ENCODE measurements at regions not wholly inside any gene's neighbourhood (a gene's known extent, or its start where the extent isn't known, plus 50 kb on each side); places are given as distances from the start of the nearest gene placed in this dataset.
"Not testable (repeated sequence)": the region's sequence is repeated elsewhere in the genome, so short reads cannot be mapped to it uniquely, and the experiment has no call there.

DNA sequence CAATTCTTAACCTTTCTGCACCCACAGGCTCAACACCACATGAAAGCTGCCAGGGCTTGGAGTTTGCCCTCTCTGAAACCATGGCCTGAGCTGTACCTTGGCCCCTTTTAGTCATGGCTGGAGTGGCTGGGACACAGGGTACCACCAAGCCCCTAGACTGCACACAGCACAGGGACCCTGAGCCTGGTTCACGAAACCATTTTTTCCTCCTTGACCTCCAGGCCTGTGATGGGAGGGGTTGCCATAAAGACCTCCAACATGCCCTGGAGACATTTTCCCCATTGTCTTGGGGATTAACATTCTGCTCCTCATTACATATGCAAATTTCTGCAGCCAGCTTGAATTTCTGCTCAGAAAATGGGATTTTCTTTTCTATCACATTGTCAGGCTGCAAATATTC is 113.4 kb downstream of the XPNPEP1 start:
- FAIRE-seq = not testable (repeated sequence)

DNA sequence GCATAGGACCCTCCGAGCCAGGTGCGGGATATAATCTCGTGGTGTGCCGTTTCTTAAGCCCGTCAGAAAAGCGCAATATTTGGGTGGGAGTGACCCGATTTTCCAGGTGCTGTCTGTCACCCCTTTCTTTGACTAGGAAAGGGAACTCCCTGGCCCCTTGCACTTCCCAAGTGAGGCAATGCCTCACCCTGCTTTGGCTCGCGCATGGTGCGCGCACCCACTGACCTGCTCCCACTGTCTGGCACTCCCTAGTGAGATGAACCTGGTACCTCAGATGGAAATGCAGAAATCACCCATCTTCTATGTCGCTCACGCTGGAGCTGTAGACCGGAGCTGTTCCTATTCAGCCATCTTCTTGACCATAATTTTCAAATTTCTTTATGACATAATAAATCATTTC is 122.1 kb downstream of the XPNPEP1 start:
- not testable (repeated sequence) for FAIRE-seq

DNA sequence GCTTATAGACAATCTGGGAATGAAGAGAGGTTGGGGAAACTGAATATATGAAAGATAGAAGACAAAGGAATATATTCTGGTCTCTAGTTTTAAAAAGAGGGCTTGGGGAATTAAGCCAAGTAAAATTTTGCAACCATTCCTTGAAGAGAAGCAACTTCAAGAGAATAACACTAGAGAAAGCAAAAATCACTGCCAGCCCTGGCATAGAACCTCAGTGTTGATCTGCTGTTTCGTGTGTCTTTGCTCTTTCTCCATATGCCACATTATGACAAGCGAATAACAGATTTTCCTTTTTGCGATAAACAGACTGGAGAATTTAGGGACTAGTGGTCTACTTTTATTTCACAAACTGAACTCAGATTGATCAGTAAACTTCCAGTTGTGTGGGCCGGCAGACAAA is 132.7 kb downstream of the XPNPEP1 start:
- FAIRE-seq = no peak

DNA sequence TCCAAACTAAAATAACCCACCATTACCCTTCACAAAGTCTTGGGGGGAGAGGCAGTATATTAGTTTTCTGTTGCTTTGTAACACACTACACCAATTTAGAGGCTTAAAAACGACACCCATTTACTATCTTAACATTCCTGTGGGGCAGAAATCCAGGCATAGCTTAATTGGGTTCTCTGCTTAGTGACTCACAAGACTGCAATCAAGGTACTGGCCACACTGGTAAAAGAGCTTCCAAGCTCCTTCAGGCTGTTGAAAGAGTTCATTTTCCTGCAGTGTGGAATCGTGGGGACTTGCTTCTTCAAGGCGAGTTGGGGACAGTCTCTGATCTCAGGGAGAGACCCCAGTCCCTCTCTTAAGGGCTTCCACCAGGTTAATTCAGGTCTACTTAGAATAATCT is 139.1 kb downstream of the XPNPEP1 start:
- no peak for FAIRE-seq

DNA sequence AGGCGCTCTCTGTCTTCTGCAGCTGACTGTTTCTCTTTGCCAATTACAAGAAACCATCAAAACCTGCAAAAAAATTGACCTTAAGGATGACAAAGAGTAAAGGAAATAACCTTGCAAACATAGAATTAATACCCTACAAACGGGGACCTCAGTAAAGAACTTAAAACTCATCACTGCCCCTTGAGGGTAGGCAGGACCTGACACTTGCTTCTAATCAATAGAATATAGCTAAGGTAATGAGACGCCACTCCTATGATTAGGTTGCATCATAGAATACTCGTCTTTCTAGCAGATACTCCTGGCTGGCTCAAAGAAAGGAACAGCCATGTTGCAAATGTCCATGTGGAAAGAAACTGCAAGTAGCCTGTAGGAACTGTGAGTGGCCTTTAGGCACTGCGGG is 140.0 kb downstream of the XPNPEP1 start:
- FAIRE-seq = no peak

DNA sequence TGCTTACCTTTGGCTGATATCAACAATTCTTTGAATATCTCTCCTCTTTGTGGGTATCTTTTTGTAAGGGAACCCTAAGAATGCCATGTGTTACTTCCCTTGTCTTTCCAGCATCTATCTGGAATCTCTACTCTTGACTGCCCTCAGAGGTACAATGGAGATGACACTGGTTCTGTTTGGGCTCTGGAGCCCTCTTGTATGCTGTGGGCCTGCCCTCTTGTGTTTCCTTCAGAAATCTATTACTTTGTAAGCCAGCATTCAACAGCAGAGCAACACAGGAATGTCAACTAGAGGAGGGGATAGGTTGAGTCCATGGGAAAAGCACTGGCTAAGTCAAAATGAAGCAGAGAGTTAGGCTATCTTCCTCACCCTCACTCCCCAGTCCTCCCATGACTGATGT is 142.3 kb downstream of the XPNPEP1 start:
- FAIRE-seq = no peak

DNA sequence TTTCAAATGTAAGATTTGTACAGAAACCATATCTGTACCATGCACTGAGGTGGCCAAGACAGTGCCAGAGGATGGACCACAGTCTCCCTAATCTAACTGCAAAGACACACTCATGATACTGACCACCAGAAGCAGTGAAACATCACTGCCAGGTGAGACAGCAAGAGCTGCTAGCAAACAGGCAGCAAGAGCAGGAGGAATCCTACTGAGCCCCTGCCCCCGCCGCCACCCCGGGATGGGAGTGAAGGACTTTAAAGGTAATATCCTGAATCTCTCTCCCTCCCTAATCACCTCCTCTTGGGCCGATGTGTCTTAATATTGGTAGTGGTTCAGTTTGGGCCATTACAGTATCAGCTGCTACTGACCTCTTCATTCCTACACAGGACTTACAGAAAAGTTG is 144.3 kb downstream of the XPNPEP1 start:
- no peak for FAIRE-seq

DNA sequence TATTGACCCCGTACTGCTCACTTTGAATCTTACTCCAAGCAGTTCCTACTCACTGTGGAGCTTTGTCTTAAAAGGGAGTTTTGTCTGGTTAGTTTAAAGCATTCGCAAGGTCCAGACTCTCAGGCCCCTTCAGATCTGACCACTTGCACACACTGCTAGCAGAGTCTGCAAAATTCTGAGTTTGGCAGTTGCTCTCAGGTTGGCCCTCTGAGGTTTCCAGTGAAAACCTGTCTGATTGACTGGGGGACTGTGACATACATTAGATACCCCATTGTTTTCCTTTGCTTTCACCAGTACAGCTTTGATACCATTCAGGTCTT is 149.2 kb downstream of the XPNPEP1 start:
- no peak for FAIRE-seq

DNA sequence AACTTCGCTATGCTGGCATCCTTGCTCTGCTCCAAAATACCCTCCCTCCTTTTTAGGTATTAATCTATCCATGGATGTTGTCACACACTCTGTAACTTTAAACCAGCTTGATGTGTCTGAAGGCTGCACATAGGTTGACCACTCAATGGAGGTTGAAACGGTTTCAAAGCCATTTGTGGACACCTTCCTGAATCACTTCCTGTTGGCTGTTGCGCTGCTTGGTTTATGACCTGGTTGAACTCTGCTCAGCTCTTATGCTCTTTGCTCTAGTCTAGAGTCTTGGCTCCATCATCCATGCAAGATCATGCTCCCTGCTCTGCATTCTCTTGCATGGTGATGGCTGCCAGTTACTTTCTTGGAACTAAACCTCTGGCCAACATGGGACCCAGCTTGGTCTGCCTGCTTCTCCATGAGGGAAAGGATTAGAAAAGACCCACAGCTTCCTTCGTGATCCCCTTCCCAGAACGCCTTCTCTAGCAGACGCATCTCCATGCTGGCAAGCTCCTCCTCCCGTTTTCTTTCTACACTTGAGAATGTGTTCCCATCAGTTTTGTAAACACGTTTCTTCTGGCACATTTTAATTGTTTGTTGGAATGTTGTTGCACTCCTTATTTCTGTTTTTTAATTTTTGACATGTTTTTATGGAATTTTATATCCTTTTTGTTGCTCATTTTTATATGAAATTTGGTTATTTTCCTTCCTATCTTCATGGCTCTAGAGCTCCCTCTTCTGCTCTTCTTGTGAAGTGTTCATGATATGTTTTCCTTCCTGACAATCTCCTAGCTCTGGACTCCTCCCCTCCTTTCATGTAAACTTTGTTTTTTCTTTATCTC is 149.8 kb downstream of the XPNPEP1 start:
- peak; percentile 24 for FAIRE-seq

DNA sequence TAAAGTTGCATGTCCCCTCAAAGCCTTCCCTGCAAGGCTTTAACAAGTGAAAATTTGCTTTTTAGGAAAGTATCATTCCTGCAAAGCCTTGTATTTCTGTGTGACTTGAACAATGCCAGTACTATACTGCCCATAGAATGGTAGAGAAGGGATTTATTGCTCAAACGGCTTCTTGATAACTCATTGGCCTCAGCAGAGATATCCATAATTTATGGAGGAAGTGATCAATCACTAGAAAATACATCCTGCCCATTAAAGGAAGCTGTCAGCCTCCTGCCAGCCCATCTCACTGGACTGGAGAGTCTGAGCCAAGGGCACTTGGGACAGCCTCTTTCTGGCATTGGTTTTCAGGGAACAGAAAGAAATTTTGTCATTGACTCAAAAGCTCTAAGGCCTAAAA is 152.6 kb downstream of the XPNPEP1 start:
- no peak for FAIRE-seq

DNA sequence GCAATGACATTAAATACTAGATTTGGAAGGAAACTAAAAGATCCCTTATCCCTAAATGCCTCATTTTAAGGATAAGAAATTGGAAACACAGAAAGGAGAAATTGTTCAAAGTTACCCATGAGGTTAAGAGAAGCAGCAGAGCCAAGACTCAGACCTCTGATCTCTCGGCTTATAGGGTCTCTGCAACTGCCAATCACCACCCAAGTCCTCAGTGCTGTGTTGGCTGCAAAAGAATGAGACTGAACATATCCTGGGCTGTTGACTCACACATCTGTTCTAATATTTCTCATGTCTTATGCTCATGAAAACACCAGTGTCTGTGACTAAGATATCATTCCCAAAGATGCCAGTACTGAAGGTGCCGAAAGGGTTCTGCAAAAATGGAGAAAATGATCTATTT is 153.3 kb downstream of the XPNPEP1 start:
- no peak for FAIRE-seq

DNA sequence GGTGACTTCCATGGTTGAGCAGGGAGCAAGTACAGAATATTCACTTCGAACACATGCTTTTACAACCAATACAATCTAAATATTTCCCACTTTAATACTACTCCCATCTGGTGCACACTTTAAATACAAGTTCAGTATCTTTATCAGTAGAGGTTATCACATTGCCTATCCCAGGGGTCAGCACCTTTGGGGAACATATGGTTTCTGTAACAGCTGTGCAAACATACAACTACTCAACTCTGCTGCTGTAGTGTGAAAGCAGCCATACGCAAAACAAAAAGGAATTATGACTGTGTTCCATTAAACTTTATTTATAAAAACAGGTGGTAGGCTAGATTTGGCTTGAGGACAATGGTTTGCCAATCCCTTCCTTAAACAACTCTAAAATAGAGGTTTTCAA is 157.5 kb downstream of the XPNPEP1 start:
- no peak for FAIRE-seq

DNA sequence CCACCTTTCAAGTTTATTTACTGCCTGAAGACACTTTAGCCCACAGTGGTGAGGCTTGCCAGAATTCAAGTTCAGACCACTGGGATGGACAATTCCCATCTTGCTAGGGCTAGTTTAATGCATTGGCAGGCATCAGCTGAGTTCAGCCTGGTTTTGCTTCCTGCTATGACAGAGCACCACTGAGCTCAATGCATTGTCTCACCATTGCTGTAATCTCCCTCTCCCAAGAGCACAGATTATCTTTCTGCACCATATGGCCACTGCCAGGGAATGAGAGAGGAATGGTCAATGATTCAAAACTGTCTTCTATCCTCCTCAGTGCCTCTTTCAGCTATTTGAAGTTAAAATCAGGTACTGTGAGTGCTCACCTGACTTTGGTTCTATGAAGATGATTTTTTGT is 160.8 kb downstream of the XPNPEP1 start:
- no peak for FAIRE-seq

DNA sequence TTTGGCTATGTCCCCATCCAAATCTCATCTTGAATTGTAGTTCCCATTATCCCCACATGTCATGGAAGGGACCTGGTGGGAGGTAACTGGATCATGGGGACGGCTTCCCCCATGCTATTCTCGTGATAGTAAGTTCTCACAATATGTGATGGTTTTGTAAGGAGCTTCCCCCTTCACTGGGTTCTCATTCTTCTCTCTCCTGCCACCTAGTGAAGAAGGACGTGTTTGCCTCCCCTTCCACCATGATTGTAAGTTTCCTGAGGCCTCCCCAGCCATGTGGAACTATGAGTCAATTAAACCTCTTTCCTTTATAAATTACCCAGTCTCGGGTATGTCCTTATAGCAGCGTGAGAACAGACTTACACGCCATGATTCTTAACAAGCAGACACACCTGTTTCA is 165.6 kb downstream of the XPNPEP1 start:
- not testable (repeated sequence) for FAIRE-seq

DNA sequence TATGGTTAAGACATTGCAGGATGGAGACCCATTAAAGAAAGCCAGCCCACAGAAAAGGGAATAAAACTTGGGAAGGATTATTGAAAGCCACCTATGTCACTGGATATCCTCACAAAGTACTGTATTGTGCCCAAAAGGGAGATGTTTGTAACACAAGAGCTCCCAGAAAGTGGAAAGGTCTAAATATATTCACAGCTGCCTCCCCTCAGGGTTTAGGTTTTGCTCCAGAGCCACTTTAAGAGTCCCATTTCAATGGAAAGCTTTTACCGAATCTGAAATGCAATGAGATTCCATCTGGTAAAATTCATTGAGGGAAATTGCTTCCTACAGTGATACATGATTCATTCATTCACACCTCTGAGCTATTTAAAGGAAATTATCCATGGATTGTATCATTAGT is 176.4 kb downstream of the XPNPEP1 start:
- FAIRE-seq = no peak

DNA sequence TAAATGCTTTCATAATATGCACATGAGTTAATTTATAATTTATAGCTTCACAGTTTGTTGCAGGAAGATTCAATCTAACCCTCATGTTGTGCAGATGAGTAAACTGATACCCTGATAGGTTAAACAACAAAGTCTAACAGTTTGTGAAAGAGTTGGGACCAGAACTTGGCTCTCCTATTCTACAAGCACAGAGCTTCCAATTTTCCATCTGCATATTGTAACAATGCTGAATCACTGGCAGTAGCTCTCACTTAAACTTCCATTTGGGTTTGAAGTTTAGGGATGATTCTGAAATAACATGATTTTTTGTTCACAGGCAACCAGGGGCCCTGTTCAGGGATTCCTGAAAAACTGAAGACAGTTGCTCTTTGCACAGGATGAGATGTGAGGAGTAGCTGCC is 179.3 kb downstream of the XPNPEP1 start:
- no peak for FAIRE-seq

DNA sequence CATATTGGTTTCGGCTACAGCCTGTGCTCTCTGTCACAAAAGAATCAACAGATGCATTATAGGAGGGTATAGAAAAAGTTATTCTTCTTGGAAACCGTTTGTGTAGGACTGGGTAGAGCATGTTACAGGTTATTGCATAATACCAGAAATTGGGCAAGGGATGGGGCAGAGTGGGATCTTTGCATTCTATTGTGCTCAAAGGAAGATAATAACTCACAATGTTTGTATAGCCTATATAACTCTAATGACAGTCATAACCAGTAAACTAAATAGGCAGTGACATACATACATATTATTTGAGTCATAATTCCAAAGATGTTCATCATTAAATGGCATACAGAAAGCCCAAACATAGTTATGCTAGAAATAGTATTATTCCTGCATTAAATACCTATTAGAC is 179.7 kb downstream of the XPNPEP1 start:
- FAIRE-seq = no peak

DNA sequence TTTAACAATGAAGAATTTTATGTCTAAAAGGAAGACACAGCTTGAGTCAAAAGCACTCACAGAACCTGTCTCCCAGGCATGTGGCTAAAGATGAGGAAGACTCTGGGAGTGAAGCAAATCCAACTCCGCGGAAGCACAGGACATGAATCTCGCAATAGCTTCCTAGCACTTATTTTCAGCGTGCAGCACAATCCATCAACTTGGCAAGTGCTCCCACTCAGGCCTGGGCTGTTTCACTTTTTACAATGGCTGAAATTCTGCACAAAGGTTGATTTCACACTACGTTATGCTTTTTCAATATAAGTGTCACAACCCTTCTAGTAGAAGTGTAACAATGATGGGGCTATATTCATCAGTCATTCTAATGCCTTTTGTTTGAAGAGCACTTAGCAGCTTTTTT is 180.2 kb downstream of the XPNPEP1 start:
- FAIRE-seq = no peak

DNA sequence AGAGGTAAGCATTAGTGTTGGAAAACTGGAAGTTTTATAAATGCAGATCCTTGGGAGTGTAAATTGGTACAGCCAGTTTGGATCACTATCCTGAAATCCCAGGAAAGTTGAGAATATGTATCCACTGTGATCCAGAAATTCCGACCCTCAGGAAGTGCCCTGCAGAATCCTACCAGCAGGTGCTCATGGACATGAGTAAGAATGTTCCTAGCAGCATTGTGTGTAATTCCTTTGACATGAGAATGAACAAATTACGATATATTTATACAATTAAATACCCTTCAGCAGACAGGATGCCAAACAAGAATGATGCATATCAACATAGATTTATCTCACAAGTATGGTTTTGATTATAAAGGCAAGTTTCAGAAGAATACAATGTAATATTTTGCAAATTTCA is 181.6 kb downstream of the XPNPEP1 start:
- FAIRE-seq = no peak

DNA sequence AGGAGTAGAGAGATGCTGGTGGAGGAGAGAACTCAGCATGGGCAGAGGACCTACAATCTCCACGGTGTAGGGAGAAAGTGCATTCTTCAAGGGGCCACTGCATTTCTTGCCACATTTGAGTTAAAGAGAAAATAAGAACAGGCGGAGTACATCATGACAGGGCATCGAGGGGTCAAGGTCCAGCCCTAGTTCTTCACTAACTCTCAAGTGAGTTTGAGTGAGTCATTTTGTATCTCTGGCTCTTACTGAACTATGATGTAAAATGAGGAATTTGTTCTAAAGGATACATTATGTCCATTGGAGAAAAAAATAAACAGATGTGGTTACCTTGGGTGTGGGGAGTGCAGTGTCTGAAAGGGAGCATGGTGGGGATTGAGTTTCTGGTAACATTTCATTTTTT is 182.9 kb downstream of the XPNPEP1 start:
- FAIRE-seq = no peak

DNA sequence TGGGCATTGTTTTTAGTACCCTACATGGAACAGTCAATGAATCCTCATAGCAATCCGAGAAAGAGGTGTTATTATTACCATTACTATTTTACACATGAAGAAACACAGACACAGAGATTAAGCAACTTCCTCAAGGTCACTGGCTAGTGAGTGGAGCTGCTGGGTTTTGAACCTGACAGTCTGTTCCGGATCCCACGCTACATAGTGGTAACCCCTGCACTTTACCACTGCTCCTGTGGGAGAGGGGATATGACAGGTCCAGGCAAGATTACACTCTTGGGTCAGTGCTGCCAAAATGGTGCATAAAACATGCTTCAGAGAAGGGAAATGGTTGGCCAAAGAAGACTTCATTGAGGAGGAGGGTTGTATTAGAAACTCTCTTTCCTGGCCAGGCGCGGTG is 185.7 kb downstream of the XPNPEP1 start:
- FAIRE-seq = no peak

DNA sequence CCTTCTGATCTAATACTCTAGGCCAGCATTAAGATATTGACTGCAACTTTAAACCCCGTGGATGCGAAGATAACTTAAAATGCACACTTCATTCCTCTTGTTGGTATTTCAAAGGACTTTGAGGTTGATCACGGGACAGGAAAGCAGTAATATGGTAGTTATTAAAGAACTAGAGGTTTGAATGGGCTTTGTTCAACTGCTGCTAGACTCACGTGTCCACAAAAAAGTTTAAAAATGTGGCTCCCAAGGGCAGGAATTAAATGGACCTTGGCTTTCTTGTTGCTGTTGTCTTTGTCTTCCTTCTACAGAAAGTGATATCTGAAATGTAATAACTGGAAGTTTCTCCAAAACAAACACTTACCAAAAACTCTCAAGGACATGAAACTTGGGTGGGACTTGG is 186.3 kb downstream of the XPNPEP1 start:
- no peak for FAIRE-seq

DNA sequence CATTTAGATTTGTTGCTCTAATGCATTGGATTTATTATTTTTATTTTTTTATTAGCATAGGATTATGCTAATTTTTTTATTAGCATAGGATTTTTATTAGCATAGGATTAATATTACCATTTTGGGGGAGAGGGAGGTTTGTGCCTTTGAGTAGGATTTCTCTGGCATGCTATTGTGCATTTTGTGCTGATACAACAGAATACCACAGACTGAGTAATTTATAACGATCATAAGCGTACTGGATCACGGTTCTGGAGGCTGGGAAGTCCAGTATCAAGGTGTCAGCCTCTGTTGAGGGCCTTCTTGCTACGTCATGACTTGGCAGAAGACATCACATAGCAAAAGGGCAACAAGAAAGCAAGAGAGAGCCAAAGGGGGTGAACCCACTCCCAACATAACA is 187.5 kb downstream of the XPNPEP1 start:
- no peak for FAIRE-seq

DNA sequence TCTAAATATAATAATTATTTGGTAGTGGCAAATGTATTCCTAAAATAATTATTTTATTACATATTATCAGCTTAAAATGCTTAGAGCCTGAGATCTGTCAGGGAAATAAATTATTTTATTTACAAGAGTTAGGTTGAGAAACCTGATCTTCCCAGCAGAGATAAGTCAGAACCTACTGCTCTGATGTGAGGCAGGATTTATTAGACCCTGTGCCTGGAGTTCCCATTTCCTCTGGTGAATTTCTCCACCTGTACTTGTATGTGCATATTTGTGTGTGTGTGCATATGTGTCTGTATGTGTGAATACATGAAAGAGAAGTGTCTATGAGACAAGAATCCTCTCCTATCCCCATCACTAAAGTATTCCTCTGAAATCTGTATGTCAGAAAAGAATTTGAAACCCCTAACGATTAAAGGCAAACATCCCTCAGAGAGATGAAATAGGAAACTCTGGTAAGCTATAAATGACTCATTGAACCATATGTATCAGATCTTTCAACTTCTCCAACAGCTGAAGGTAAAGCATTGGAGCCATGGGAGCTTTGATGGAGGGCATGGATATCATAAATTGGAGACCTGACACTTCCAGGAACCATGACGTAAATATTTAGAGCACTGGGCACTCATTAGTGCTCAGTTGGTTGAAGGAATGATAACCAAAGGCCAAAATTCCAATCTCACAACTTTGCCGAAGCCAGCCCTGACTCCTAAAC is 190.9 kb downstream of the XPNPEP1 start:
- no peak for FAIRE-seq

DNA sequence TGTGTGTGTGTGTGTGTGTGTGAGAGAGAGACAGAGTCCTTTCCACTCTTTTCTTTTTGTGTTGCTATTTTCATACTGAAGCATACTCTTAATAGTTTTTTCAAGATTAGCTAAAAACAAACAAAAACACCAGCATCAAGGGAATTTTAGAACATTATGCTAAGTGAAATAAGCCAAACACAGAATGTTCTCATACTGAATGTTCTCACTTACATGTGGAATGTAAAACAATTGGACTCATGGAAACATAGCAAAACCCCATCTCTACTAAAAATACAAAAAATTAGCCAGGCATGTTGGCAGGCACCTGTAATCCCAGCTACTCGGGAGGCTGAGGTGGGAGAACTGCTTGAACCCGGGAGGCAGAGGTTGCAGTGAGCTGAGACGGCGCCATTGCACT is 193.4 kb downstream of the XPNPEP1 start:
- not testable (repeated sequence) for FAIRE-seq

All from islet of Langerhans (tissue), 1 donor.